Esophagus muscularis mucosa (tissue), 4 donors: ENCODE measurements at regions not wholly inside any gene's neighbourhood (a gene's known extent, or its start where the extent isn't known, plus 50 kb on each side); places are given as distances from the start of the nearest gene placed in this dataset.

Experiments used
- DNase-seq: peaks from one replicate; pipeline ENCODE4 v3.0.0-alpha.2; 2017; ENCODE audit errors: extremely low spot score
- H3K27ac ChIP-seq, 4 donors: fragments of 200-600 bp; sonication (generic); replicated peaks in 1 of 4; 1 replicate in 3 of 4; 2 replicates in 1 of 4; pipeline ENCODE4 v1.5.1; 2016 to 2019; ENCODE audit warnings: mild to moderate bottlenecking in 1 of 4
- H3K27me3 ChIP-seq, 4 donors: fragments of 200-600 bp; sonication (generic); one replicate each; pipeline versions ENCODE4 v1.5.1 to v1.6.0; 2016 to 2019
- H3K36me3 ChIP-seq, 4 donors: fragments of 200-600 bp; sonication (generic); one replicate each; pipeline ENCODE4 v1.5.1; 2016 to 2019
- H3K4me1 ChIP-seq, 4 donors: fragments of 200-600 bp; sonication (generic); one replicate each; pipeline ENCODE4 v1.5.1; 2016 to 2019
- H3K4me3 ChIP-seq, 4 donors: fragments of 200-600 bp; sonication (generic); 1 replicate in 2 of 4; 2 replicates in 2 of 4; pipeline ENCODE4 v1.5.1; 2016 to 2019; ENCODE audit warnings: mild to moderate bottlenecking in 4 of 4, moderate library complexity in 1 of 4
- H3K9me3 ChIP-seq, 4 donors: fragments of 200-600 bp; sonication (generic); 1 replicate in 3 of 4; 2 replicates in 1 of 4; pipeline ENCODE4 v1.5.1; 2016 to 2019
- EP300 ChIP-seq: sonication (generic); formaldehyde crosslinking; IDR thresholded peaks from one replicate; pipeline ENCODE4 v1.6.1; 2017; ENCODE audit warnings: antibody characterized with exemption
- POLR2A ChIP-seq: fragments of 450-650 bp; IDR thresholded peaks from one replicate; pipeline ENCODE4 v1.6.1; 2017; ENCODE audit warnings: antibody characterized with exemption, moderate library complexity, mild to moderate bottlenecking, low read depth
- POLR2AphosphoS5 ChIP-seq, 2 donors: sonication (generic); formaldehyde crosslinking; IDR thresholded peaks; one replicate each; pipeline ENCODE4 v1.6.1; 2017; ENCODE audit warnings: antibody characterized with exemption in 2 of 2
- WGBS: methylation state at CpG from one replicate; pipeline ENCODE4 v1.1.5; 2018; 5-methylcytosine and 5-hydroxymethylcytosine counted together
- intact Hi-C: fragments of 100-400 bp; cut with DNase I; formaldehyde crosslinking; loops from one replicate; pipeline ENCODE4 v1.15.1; 2023
- TF ChIP-seq, protein P1 (sequence below), 3 experiments: fragments of 200-600 bp in 2 of 3; fragments of 450-650 bp in 1 of 3; sonication (generic) in 2 of 3; IDR thresholded peaks; one replicate each; pipeline ENCODE4 v1.5.1; 2017 to 2019; ENCODE audit warnings: antibody characterized with exemption in 3 of 3, mild to moderate bottlenecking in 2 of 3, moderate library complexity in 1 of 3

DNA sequence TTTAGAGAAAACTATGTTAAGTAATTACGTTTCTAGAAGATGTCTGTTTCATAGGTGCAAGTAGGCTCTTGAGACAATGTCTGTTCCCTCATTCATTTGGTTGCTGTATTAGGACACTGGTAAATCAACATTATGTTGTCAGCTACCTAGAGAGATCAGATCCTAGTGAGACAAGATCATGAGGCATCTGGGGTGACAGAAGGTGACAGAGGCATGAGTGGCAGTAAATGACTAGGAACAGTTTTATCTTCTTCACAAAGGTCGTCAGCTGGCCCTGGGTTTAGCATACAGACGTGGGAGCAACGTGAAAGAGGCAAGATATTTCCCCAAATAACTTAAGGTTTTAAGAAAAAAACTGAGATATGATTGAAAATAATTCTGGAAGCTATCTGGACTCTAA lies 1926.3 kb upstream of the WWC1 start:
- Histone ChIP-seq H3K4me3 (no peak overlapping the region), H3K9me3 (peaks cover 0 to 11% (median 6%) of the 10 kb centered on the region in 4 donors), H3K27ac (no peak overlapping the region), H3K27me3 (no peaks in the 10 kb centered on the region), H3K4me1 (no peaks in the 10 kb centered on the region), H3K36me3 (no peaks in the 10 kb centered on the region)
- TF ChIP-seq POLR2AphosphoS5 (IDR thresholded peaks at IDR 0.05), result no peak
- TF ChIP-seq, protein P1, sequence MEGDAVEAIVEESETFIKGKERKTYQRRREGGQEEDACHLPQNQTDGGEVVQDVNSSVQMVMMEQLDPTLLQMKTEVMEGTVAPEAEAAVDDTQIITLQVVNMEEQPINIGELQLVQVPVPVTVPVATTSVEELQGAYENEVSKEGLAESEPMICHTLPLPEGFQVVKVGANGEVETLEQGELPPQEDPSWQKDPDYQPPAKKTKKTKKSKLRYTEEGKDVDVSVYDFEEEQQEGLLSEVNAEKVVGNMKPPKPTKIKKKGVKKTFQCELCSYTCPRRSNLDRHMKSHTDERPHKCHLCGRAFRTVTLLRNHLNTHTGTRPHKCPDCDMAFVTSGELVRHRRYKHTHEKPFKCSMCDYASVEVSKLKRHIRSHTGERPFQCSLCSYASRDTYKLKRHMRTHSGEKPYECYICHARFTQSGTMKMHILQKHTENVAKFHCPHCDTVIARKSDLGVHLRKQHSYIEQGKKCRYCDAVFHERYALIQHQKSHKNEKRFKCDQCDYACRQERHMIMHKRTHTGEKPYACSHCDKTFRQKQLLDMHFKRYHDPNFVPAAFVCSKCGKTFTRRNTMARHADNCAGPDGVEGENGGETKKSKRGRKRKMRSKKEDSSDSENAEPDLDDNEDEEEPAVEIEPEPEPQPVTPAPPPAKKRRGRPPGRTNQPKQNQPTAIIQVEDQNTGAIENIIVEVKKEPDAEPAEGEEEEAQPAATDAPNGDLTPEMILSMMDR (IDR thresholded peaks at IDR 0.05), result no peak
- TF ChIP-seq EP300, result no peak
- no peak for TF ChIP-seq POLR2A
- WGBS, result 59% methylated on average over 4 of the region's 4 CpGs
- intact Hi-C loops, result no loop called here
- no peak for DNase-seq

DNA sequence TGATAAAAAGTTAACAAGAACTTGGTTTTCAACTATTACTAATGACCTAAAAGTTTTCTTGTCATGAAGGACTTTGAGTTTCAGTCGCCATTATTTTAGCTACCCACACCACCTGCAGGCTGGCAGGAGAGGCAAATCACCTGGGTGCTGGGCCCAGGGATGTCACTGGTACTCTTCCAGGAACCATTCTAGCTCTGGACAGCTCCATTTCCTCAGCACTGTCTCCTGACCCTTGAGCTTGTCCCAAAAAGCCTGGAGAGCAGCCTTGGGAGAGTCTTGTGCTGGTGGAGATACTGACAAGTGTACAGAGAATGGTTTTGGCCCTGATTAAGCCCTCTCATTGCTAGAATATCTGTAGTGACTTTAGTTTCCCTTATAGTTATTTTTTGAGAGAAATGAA lies 1924.1 kb upstream of the WWC1 start:
- H3K36me3 ChIP-seq, result no peaks in the 10 kb centered on the region
- H3K4me3 ChIP-seq, result no peak overlapping the region
- H3K9me3 ChIP-seq, result peaks cover 0 to 6% (median under 1%) of the 10 kb centered on the region in 4 donors
- H3K4me1 ChIP-seq, result no peaks in the 10 kb centered on the region
- H3K27ac ChIP-seq, result no peak overlapping the region
- no peaks in the 10 kb centered on the region for H3K27me3 ChIP-seq
- DNase-seq, result no peak
- 70% methylated on average over 1 of the region's 1 CpG for WGBS
- intact Hi-C loops, result no loop called here
- no peak for TF ChIP-seq EP300

DNA sequence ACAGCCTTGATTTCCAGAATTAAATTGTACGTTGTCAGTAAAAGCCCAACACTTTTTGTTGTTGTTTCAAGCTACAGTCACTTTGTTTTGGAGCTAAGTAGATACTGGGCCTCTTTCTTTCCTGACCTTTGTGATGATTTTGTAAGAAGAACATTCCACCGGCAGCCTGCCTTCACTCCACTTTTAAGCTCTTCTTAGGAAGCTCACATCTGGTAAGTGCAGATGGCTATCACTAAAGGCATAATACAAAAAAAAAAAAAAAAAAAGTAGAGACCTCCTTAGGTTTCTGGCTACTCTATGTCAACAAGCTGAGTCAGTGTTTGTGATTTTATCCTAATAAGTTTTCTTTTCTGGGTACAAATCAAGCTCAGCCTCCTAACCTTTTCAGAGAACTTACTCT lies 1922.1 kb upstream of the WWC1 start:
- WGBS, result 42% methylated on average over 2 of the region's 2 CpGs

DNA sequence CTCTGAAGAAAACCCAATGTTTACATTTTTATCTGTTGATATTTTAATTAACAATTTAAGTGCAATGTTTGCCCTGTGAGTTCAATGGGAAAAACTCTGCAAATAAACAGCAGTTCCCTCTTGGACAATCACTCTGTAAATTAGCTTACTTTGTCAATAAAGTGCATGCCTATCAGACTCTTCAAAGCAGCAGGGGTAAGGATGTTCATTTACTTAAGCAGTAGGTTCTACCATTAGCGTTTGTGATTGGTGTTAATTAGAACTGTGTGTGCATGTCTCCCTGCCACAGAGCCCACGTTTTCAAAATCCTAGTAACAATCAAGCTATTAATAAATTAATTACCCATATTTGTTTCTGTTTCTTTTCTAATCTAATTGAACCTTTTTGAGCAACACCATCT lies 1921.6 kb upstream of the WWC1 start:
- no peak for DNase-seq
- no peak for TF ChIP-seq POLR2AphosphoS5 (IDR thresholded peaks at IDR 0.05)
- no peak for TF ChIP-seq POLR2A
- TF ChIP-seq, protein P1 (IDR thresholded peaks at IDR 0.05), result no peak
- no peak for TF ChIP-seq EP300
- WGBS, result 31% methylated on average over 2 of the region's 2 CpGs
- H3K27me3 ChIP-seq, result no peaks in the 10 kb centered on the region
- H3K4me1 ChIP-seq, result no peaks in the 10 kb centered on the region
- no peaks in the 10 kb centered on the region for H3K36me3 ChIP-seq
- H3K27ac ChIP-seq, result no peak overlapping the region
- no peak overlapping the region for H3K4me3 ChIP-seq
- no peaks in the 10 kb centered on the region for H3K9me3 ChIP-seq
- intact Hi-C loops, result no loop called here

More for the DNA sequence above, 1922.1 kb upstream of the WWC1 start:
- H3K4me3 ChIP-seq, result no peak overlapping the region
- intact Hi-C loops, result no loop called here
- H3K4me1 ChIP-seq, result no peaks in the 10 kb centered on the region
- no peaks in the 10 kb centered on the region for H3K36me3 ChIP-seq
- H3K9me3 ChIP-seq, result no peaks in the 10 kb centered on the region
- DNase-seq, result no peak
- TF ChIP-seq, protein P1 (IDR thresholded peaks at IDR 0.05), result no peak
- no peak for TF ChIP-seq POLR2A
- TF ChIP-seq EP300, result no peak
- TF ChIP-seq POLR2AphosphoS5 (IDR thresholded peaks at IDR 0.05), result no peak
- no peaks in the 10 kb centered on the region for H3K27me3 ChIP-seq
- no peak overlapping the region for H3K27ac ChIP-seq

DNA sequence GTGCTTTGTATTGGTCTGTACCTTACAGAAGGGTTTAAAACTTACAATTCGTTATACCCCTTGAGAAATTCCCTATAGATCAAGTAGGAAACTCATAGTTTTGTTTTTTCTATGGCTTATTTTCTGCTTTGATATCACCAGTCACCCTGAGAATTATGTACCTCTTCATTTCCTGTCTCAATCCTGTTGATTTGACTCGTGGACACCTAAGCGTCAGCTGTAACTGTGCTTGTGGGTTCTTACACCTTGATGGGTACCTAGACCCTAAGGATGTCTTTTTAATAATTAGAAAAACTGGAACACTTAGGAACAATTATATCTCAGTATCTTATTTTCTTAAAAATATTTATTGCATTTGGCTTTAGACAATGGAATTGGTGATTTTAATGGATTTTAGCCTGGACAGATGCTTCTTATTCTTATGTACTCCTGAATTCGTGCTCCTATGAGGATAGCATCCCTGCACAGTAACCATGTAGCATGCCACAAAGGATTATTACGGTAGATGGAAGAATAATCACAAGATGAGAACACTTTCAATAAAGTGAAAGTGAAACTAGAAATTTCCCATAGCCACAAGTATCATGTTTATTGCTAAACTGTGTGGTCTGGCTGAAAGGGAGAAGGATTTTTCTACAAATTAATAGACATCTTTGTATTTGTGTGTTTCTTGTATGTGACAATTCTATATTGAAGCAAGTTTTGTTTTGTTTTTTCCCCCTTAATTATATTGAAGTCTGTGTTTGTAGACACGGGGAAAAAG lies 1920.3 kb upstream of the WWC1 start:
- Histone ChIP-seq H3K9me3 (no peaks in the 10 kb centered on the region), H3K36me3 (no peaks in the 10 kb centered on the region), H3K27me3 (no peaks in the 10 kb centered on the region), H3K4me3 (peak overlapping the region; percentile 15 to 47 (median 24)), H3K4me1 (no peaks in the 10 kb centered on the region), H3K27ac (no peak overlapping the region)
- TF ChIP-seq, protein P1 (IDR thresholded peaks at IDR 0.05), result no peak
- TF ChIP-seq POLR2A (no peak), EP300 (no peak), POLR2AphosphoS5 (IDR thresholded peaks at IDR 0.05) (no peak)
- DNase-seq, result no peak
- intact Hi-C loops, result no loop called here
- 78% methylated on average over 6 of the region's 6 CpGs for WGBS
